H1 (cell line): ENCODE measurements at regions not wholly inside any gene's neighbourhood (a gene's known extent, or its start where the extent isn't known, plus 50 kb on each side); places are given as distances from the start of the nearest gene placed in this dataset.

Source experiments
- BRCA1 ChIP-seq: IDR thresholded peaks from 2 replicates; pipeline ENCODE4 v1.6.1; 2012; ENCODE audit warnings: low read depth, low read length, improper control_type of control experiment
- EZH2 ChIP-seq: fragments of 200-600 bp; sonication (generic); IDR thresholded peaks from 2 replicates; pipeline ENCODE4 v1.7.1; 2012; ENCODE audit warnings: low read depth, mild to moderate bottlenecking, moderate library complexity, low read length, inconsistent platforms; ENCODE audit not compliant: severe bottlenecking
- JUN ChIP-seq: IDR thresholded peaks from 2 replicates; pipeline ENCODE4 v1.6.1; 2011; ENCODE audit warnings: low read depth, mild to moderate bottlenecking, improper control_type of control experiment, low read length
- KDM1A ChIP-seq: fragments of 200-600, 300-600 bp; sonication (generic); IDR thresholded peaks from 2 replicates; pipeline ENCODE4 v1.7.1; 2016; ENCODE audit warnings: mild to moderate bottlenecking, low read length, borderline replicate concordance
- RAD21 ChIP-seq, 2 experiments: IDR thresholded peaks in 1 of 2; conservative IDR thresholded peaks in 1 of 2; 2 replicates each; pipeline ENCODE4 v1.6.1; 2011; ENCODE audit warnings: low read depth in 2 of 2, low read length in 2 of 2, improper control_type of control experiment in 1 of 2, inconsistent platforms in 1 of 2, mild to moderate bottlenecking in 1 of 2, moderate library complexity in 1 of 2
- SIX5 ChIP-seq: IDR thresholded peaks from 2 replicates; pipeline ENCODE4 v1.6.1; 2011; ENCODE audit warnings: mild to moderate bottlenecking, low read depth, low read length
- SP2 ChIP-seq: IDR thresholded peaks from 2 replicates; pipeline ENCODE4 v1.6.1; 2012; ENCODE audit warnings: mild to moderate bottlenecking, low read length, inconsistent platforms
- TF ChIP-seq, protein P1 (sequence below): fragments of 300-600 bp; sonication (generic); IDR thresholded peaks from 2 replicates; pipeline ENCODE4 v1.7.1; 2012; ENCODE audit warnings: low read length, moderate library complexity, mild to moderate bottlenecking, inconsistent platforms; ENCODE audit not compliant: insufficient replicate concordance
- TF ChIP-seq, protein P2 (sequence below): IDR thresholded peaks from 2 replicates; pipeline ENCODE4 v1.6.1; 2011; ENCODE audit warnings: low read length, improper control_type of control experiment

DNA sequence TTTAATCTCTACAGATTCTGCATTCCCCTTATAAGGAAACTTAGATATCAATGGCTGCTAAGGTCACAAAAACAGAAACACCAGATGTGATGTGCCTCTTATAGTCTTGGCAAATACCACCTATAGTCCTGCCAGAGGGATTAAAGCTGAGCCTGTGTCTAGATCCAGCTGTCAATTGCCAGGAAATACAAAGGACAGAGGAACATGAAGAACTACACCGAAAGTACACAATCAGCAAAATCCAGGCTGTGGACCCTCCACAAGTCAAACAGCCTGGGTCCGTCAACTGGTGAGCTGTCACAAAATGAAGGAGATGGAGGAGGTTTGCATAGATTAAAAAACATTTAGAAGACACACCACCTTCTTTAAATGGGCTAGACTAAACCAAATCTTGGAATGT lies 85.4 kb downstream of the KLF4 start (continued):
- TF ChIP-seq, protein P1, sequence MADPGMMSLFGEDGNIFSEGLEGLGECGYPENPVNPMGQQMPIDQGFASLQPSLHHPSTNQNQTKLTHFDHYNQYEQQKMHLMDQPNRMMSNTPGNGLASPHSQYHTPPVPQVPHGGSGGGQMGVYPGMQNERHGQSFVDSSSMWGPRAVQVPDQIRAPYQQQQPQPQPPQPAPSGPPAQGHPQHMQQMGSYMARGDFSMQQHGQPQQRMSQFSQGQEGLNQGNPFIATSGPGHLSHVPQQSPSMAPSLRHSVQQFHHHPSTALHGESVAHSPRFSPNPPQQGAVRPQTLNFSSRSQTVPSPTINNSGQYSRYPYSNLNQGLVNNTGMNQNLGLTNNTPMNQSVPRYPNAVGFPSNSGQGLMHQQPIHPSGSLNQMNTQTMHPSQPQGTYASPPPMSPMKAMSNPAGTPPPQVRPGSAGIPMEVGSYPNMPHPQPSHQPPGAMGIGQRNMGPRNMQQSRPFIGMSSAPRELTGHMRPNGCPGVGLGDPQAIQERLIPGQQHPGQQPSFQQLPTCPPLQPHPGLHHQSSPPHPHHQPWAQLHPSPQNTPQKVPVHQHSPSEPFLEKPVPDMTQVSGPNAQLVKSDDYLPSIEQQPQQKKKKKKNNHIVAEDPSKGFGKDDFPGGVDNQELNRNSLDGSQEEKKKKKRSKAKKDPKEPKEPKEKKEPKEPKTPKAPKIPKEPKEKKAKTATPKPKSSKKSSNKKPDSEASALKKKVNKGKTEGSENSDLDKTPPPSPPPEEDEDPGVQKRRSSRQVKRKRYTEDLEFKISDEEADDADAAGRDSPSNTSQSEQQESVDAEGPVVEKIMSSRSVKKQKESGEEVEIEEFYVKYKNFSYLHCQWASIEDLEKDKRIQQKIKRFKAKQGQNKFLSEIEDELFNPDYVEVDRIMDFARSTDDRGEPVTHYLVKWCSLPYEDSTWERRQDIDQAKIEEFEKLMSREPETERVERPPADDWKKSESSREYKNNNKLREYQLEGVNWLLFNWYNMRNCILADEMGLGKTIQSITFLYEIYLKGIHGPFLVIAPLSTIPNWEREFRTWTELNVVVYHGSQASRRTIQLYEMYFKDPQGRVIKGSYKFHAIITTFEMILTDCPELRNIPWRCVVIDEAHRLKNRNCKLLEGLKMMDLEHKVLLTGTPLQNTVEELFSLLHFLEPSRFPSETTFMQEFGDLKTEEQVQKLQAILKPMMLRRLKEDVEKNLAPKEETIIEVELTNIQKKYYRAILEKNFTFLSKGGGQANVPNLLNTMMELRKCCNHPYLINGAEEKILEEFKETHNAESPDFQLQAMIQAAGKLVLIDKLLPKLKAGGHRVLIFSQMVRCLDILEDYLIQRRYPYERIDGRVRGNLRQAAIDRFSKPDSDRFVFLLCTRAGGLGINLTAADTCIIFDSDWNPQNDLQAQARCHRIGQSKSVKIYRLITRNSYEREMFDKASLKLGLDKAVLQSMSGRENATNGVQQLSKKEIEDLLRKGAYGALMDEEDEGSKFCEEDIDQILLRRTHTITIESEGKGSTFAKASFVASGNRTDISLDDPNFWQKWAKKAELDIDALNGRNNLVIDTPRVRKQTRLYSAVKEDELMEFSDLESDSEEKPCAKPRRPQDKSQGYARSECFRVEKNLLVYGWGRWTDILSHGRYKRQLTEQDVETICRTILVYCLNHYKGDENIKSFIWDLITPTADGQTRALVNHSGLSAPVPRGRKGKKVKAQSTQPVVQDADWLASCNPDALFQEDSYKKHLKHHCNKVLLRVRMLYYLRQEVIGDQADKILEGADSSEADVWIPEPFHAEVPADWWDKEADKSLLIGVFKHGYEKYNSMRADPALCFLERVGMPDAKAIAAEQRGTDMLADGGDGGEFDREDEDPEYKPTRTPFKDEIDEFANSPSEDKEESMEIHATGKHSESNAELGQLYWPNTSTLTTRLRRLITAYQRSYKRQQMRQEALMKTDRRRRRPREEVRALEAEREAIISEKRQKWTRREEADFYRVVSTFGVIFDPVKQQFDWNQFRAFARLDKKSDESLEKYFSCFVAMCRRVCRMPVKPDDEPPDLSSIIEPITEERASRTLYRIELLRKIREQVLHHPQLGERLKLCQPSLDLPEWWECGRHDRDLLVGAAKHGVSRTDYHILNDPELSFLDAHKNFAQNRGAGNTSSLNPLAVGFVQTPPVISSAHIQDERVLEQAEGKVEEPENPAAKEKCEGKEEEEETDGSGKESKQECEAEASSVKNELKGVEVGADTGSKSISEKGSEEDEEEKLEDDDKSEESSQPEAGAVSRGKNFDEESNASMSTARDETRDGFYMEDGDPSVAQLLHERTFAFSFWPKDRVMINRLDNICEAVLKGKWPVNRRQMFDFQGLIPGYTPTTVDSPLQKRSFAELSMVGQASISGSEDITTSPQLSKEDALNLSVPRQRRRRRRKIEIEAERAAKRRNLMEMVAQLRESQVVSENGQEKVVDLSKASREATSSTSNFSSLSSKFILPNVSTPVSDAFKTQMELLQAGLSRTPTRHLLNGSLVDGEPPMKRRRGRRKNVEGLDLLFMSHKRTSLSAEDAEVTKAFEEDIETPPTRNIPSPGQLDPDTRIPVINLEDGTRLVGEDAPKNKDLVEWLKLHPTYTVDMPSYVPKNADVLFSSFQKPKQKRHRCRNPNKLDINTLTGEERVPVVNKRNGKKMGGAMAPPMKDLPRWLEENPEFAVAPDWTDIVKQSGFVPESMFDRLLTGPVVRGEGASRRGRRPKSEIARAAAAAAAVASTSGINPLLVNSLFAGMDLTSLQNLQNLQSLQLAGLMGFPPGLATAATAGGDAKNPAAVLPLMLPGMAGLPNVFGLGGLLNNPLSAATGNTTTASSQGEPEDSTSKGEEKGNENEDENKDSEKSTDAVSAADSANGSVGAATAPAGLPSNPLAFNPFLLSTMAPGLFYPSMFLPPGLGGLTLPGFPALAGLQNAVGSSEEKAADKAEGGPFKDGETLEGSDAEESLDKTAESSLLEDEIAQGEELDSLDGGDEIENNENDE: no peak
- no peak for TF ChIP-seq EZH2
- TF ChIP-seq SP2: no peak
- no peak for TF ChIP-seq BRCA1
- TF ChIP-seq KDM1A: no peak
- no peak for TF ChIP-seq RAD21 (IDR thresholded peaks at IDR 0.05 in 1 of 2, conservative IDR thresholded peaks at IDR 0.05 in 1 of 2; ENCODE audit: low read depth in 2 of 2, low read length in 2 of 2)
- no peak for TF ChIP-seq JUN
- TF ChIP-seq, protein P2, sequence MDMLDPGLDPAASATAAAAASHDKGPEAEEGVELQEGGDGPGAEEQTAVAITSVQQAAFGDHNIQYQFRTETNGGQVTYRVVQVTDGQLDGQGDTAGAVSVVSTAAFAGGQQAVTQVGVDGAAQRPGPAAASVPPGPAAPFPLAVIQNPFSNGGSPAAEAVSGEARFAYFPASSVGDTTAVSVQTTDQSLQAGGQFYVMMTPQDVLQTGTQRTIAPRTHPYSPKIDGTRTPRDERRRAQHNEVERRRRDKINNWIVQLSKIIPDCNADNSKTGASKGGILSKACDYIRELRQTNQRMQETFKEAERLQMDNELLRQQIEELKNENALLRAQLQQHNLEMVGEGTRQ: no peak
- no peak for TF ChIP-seq SIX5
